GM19328 (cell line): ENCODE measurements at regions not wholly inside any gene's neighbourhood (a gene's known extent, or its start where the extent isn't known, plus 50 kb on each side); places are given as distances from the start of the nearest gene placed in this dataset.

Source experiments
- ATAC-seq: cut with Tn5 transposase; IDR thresholded peaks from one replicate; pipeline ENCODE4 v1.9.1; 2021; ENCODE audit warnings: mild to moderate bottlenecking, moderate library complexity; ENCODE audit not compliant: unreplicated experiment

DNA sequence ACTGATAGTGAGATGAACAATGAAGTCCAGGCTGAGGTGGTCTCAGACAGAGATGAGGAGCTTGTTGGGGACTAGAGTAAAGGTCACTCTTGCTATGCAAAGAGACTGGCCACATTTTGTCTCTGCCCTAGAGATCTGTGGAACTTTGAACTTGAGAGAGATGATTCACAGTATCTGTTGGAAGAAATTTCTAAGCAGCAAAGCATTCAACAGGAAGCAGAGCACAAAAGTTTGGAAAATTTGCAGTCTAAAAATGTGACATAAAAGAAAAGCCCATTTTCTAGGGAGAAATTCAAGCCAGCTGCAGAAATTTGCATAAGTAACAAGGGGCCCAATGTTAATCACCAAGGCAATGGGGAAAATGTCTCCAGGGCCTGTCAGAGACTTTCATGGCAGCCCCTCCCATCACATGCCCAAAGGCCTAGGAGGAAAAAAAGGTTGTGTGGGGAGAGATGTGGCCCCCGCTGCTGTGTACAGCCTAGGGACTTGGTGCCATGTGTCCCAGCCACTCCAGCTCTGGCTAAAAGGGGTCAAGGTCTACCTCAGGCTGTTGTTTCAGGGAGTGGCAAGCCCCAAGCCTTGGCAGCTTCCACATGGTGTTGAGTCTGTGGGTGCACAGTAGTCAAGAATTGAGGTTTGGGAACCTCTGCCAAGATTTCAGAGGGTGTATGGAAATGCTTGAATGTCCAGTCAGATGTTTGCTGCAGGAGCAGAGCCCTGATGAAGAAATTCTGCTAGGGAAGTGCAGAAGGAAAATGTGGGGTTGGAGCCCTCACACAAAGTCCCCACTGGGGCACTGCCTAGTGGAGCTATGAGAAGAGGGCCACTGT, 262.8 kb downstream of the DKK2 start:
- no peak for ATAC-seq

DNA sequence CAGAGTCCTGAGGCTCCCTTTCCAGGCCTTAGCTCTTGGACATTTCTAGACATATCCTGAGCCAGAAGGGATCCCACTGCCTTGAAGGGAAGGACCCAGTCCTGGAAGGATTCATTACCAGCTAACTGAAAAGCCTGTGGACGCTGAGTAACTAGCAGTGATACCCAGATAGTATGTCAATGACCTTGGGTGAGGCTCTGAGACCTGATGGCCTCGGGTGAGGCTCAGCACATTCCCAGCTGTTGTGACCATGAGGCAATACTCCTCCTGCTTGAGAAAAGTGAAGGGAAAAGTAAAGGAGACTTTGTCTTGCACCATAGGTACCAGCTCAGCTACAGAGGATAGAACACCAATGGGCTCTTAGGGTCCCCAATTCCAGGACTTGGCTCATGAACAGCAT, 268.1 kb downstream of the DKK2 start:
- ATAC-seq, result no peak

DNA sequence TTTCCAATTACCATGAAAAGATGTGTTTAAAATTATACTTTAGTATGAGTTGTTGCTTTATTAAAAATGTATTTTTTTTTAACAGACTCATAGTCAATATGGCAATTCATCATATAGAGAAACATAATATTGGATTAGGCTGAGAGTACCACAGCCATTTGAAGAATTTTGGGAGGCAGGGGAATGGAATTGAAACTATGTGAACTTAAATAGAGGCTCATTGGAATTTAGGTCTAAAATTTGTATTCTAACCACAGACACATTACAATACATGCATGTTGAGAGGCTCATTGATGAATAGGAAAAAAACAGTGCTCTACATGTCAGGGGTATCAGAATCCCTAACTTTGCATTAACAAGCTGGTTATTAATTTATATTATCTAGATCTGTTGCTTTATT, 269.6 kb downstream of the DKK2 start:
- no peak for ATAC-seq

- ATAC-seq, result no peak
These were observed 271.3 kb downstream of the DKK2 start for GRCh38 chr4:106764774-106765173.

DNA sequence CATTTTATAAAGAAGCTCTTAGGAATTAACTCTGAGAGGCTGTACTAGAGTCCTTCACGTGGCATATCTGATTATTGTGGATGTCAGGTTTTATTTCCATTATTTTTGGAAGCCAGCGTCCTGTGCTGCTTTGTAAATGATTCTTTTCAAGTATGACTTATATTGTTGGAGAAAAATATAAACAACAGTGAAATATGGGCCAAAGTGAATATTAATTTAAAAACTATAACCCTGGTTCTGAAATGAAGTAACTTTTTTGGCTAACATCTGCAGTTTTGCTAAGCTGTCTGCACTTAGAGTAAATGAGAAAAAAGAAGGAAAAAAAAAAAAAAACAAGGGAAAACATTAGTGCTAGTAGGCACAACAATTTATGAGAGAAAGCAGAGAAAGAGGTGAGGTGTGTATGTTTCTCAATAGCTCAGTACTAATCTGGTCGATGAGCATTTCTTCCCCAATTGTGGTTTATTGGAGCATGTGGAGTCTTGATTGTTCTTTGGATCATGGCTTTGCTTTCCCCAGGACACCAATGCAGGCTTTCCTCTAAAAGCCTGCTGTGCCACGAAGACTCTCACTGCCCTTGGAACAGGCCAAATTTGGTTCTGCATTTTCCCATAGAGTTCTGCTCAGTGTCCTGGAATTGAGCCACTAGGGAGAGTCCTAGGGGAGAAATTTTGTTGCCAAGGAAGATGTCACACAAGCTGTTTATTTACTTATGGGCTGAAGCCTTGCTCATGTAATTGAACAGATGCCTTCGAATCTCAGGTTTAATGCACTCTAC, 273.3 kb downstream of the DKK2 start:
- ATAC-seq, result no peak

DNA sequence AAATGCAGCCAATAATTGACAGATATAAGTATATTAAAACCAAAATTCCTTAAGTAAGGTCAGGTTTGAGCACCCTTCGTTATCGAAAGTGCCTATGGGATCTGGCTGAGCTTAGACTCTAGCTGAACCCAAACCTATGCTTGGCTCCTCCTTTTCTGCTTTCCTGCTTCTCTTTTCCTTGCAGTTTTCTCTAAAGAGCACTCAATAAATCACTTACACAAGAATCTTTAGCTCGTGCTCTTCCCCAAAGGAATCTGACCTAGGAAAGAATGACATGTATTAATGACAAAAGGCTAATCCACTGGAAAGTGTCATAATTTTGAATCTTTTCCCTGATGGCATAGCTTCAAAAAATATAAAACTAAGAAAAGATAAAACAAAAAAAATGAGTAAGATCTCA, 282.7 kb downstream of the DKK2 start:
- no peak for ATAC-seq

GRCh38 chr4:106746451-106746850, 289.7 kb downstream of the DKK2 start:
- no peak for ATAC-seq

DNA sequence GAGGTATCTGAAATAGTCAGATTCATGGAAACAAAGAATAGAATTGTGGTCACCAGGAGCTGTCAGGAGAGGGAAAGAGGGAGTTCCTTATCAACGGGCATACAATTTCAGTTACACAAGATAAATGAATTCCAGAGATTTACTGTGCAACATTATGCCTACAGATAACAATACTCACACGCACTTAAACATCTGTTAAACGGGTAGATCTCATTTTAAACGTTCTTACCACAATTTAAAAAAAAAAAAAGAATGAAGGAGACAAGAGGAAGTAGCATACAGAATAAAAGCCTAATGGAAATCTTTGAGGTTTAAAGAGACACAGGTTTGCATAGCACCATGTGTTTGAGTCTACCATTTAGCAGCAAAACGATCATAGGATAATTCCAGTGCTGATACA, 298.0 kb downstream of the DKK2 start:
- no peak for ATAC-seq

DNA sequence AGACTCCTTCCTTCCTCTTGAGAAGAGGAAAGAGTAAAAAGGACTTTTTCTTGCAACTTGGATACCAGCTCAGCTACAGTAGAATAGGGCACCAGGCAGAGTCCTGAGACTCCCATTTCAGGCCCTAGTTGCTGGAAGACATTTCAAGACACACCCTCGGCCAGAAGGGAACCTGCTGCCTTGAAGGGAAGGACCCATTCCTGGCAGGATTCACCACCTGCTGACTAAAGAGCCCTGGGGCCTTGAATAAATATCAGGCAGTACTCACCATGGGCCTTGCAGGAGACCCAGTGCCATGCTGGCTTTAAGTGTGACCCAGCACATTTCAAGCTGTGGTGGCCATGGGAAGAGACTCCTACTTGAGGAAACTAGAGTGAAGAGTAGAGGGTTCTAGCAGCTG, 317.6 kb downstream of the DKK2 start:
- ATAC-seq, result no peak

DNA sequence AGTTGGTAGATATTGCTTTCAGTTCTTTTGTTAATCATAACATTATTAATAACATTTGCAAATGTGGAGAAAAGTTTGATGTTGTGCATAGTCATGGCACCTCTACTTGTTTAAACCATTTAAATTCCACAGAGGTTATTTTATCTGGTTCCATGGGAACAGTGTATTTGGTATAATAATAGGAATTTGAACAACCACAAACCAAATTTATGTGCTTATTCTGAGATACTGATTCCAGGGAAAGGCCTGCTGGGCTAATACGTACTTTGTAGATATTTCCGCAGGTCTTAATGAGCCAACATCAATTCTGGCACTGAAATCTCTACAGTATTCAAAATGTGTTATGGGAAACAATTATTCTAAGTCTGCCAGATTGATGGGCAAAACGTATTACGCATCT, 319.0 kb downstream of the DKK2 start:
- no peak for ATAC-seq

- no peak for ATAC-seq
These were observed 320.3 kb downstream of the DKK2 start for GRCh38 chr4:106715825-106716224.

DNA sequence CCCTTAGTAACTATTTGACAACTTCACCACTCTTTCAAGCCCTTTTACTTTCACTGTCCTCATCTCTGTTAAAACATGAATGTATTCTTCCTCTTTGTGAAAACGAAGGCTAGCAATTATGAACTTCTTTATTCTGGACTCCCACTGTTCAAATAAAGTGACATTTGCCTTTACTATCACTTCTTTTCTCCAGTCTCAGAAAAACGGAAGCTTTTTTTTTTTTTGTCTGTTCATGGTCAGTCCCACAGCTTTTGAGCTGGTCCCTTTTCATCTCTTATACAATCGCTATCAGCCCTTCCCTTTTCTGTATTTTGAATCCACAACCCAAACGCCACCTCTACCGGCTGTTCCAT, 327.7 kb downstream of the DKK2 start:
- no peak for ATAC-seq

DNA sequence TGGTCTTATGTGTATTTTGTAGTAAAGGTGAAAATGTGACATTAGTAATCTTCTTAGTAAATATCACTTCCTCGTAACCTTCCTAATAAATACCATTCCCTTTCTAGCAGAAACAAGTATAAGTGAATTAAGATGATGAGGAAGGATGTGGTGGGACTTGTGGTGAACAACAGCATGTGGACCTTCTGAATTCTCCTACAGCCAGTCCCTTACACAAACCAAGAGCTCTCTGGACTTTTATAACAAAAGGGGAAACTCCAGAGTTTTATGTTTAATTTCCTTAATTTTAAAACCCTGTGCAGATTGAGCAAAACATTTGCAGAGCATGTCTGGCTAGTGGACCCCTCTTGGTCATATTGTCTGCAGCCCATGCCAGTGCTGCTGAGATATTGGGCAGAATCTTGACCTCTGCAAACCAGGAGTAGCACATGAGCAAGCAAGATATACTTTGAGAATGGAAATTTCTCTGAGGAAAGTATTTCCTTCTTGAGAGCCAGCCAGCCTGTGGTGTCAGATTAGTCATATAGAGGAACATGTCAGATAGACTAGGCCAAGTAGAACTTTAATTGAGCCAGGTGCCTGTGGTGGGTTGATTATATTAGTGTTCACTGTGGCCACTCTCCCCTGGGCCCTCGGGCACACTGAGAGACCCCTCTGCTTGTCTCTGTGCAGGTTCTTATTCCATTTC, 328.2 kb downstream of the DKK2 start:
- ATAC-seq, result no peak

DNA sequence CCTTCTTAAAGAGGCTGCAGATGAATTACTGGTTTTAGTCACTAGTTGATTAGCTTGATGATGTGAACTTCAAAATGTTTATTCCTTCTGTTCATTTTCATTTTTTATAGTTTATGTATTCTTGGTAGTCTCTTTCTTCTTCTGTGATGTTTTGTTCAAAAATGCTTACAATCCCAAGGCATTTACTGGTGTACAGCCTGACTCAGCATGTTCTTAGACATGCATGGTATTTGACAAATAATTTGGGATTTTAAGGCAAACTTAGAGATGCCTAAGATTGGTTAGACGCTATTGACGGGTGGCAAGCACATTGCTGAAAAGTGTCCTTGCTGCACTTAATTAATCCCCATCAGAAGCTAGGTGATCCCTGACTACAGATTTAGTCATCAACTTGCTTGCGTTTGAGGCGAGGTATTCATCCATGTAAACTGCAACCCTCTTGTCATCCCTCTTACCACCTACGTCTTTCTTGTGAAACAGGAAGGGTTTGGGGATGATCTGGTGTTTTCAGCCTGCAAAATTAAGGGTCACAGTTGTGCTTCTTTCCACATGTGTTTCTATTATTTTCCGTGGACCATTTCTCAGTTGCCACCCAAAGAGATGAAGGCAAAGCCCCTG, 331.8 kb downstream of the DKK2 start:
- ATAC-seq, result no peak

DNA sequence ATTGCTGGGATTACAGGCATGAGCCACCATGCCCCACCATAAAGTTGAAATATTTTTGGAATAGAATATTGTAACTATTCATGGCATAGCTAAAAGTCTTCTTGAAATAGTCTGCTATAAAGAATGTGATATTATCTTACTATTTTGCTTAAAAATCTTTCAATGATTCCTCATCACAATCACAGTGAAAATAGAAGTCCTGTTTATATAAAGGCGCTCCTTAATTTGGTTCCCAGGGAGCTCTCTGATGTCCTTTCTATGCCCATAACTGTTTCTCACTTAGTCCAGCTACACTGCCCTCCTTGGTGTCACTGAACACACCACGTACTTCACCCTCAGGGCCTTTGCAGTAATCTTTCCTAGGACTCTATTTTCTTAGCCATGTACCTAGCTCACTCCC, 331.7 kb upstream of the GIMD1 start:
- no peak for ATAC-seq

GRCh38 chr4:106698621-106699195, 330.1 kb upstream of the GIMD1 start:
- ATAC-seq, result no peak

DNA sequence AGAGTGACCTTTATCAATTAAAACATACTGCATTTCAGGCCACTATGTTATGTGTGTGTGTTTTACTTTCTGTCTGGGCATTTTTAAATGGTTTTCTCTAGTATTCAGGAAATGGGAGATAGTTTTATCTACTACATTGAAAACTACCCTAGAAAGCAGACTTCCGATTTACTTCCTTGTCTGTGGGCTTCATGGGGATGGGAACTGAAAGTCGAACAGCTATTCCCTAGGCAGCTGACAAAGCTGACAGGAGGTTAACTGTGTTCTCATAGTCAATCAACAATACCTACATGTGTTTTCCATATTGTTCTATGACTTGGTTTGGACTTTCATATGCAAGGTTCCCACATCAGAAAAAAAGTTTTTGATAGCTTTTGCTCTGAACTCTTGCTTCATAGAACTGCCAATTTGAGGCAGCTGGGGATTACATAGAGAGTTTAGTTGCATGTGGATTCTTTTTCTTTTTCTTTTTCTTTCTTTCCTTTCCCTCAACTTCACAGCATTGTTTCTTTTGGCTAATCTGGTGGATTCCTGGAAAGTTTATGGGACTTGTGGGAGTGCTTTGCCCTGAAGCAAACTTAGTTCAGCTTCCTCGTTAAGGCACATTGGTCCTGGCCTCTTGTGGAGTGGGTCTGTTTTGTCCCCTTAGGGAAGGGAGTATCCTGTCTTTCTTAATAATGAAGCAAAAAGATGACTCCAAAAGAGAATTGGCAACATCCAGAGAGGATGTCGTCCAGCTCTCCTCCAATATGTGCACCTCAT, 327.1 kb upstream of the GIMD1 start:
- ATAC-seq, result no peak

DNA sequence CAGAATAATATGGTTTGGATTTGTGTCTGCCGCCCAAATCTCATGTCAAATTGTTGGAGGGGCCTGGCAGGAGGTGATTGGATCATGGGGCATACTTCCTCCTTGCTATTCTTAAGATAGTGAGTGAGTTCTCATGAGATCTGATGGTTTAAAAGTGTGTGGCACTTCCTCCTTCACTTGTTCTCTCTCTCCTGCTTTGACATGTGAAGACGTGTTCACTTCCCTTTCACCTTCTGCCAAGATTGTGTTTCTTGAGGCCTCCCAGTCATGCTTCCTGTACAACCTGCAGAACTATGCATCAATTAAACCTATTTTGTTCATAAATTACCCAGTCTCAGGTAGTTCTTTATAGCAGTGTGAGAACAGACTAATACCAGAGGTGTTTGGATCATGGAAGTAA, 325.7 kb upstream of the GIMD1 start:
- ATAC-seq, result no peak

- no peak for ATAC-seq
These were observed 323.2 kb upstream of the GIMD1 start for GRCh38 chr4:106691749-106692148.

DNA sequence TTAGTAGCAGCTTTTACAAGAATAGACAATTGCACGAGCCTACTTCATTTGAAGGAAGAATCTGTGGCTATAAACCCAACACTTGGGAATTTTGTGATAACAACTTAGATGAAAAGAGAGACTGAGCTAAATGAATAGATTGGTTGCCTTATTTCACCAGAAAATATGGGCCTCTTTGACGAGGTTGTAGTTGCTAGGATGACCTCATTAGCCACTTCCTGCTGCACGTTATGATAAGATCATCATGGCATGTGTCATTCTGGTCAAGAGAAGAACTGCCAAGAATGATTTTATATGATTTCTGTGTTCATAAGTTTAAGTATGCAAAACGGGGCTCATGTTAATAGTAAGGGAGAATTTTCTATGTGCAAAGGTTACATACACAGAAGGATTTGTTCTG, 321.9 kb upstream of the GIMD1 start:
- no peak for ATAC-seq
